GM23338 (cell line): ENCODE measurements at regions not wholly inside any gene's neighbourhood (a gene's known extent, or its start where the extent isn't known, plus 50 kb on each side); places are given as distances from the start of the nearest gene placed in this dataset.

Source experiments
- CREB1 ChIP-seq: fragments of 250-450 bp; sonication (Bioruptor Pico); IDR thresholded peaks from 2 replicates; pipeline ENCODE4 v1.5.0; 2020; ENCODE audit warnings: low read depth, mild to moderate bottlenecking, moderate library complexity
- ETS1 ChIP-seq: IDR thresholded peaks from 2 replicates; pipeline ENCODE4 v1.6.1; 2016; ENCODE audit warnings: antibody characterized with exemption
- JUNB ChIP-seq: IDR thresholded peaks from one replicate; pipeline ENCODE4 v1.6.1; 2016; ENCODE audit warnings: antibody characterized with exemption; ENCODE audit not compliant: unreplicated experiment
- STAT1 ChIP-seq: IDR thresholded peaks from one replicate; pipeline ENCODE4 v1.6.1; 2016; ENCODE audit warnings: antibody characterized with exemption; ENCODE audit not compliant: unreplicated experiment
- ZNF331 ChIP-seq: fragments of 250-450 bp; sonication (Bioruptor Pico); IDR thresholded peaks from 2 replicates; pipeline ENCODE4 v1.5.0; 2020; ENCODE audit warnings: low read depth, mild to moderate bottlenecking, moderate library complexity
- ZNF462 ChIP-seq: fragments of 250-450 bp; sonication (Bioruptor Pico); IDR thresholded peaks from 2 replicates; pipeline ENCODE4 v1.5.0; 2020; ENCODE audit warnings: mild to moderate bottlenecking, moderate library complexity

GRCh38 chr2:55743583-55743982, 49.9 kb upstream of the PNPT1 start (continued):
- TF ChIP-seq ZNF462 (CRISPR knock-in tag) (no peak), ZNF331 (CRISPR knock-in tag) (no peak), CREB1 (CRISPR knock-in tag) (no peak), JUNB (no peak), ETS1 (no peak), STAT1 (no peak)
